Mesenchymal stem cell (in vitro differentiated cells and primary cell): ENCODE measurements at regions not wholly inside any gene's neighbourhood (a gene's known extent, or its start where the extent isn't known, plus 50 kb on each side); places are given as distances from the start of the nearest gene placed in this dataset.

Experiments used
- DNase-seq: peaks from one replicate; pipeline ENCODE4 v3.0.0-alpha.2; 2013
- H2AFZ ChIP-seq: one replicate; pipeline ENCODE4 v1.6.1; 2013; ENCODE audit warnings: low read depth, mild to moderate bottlenecking, control low read depth, inconsistent platforms, low read length, moderate library complexity
- H2AK5ac ChIP-seq: 2 replicates; pipeline ENCODE4 v1.6.1; 2013; ENCODE audit warnings: low read length, moderate library complexity, mild to moderate bottlenecking, inconsistent platforms; ENCODE audit not compliant: severe bottlenecking
- H2BK120ac ChIP-seq: one replicate; pipeline ENCODE4 v1.6.1; 2013; ENCODE audit warnings: low read depth, mild to moderate bottlenecking, inconsistent platforms, low read length, moderate library complexity
- H2BK12ac ChIP-seq, 2 experiments: one replicate each; pipeline ENCODE4 v1.6.1; 2013; ENCODE audit warnings: inconsistent platforms in 2 of 2, low read length in 2 of 2, mild to moderate bottlenecking in 2 of 2, moderate library complexity in 2 of 2, control low read depth in 1 of 2
- H2BK15ac ChIP-seq: one replicate; pipeline ENCODE4 v1.6.1; 2013; ENCODE audit warnings: mild to moderate bottlenecking, low read depth, inconsistent platforms; ENCODE audit not compliant: poor library complexity, severe bottlenecking
- H2BK5ac ChIP-seq: 2 replicates; pipeline ENCODE4 v1.6.1; 2013; ENCODE audit warnings: low read depth, mild to moderate bottlenecking, low read length, control low read depth, inconsistent platforms; ENCODE audit not compliant: poor library complexity, severe bottlenecking
- H3K14ac ChIP-seq, 2 experiments: one replicate each; pipeline ENCODE4 v1.6.1; 2013; ENCODE audit warnings: inconsistent platforms in 2 of 2, low read length in 2 of 2, control low read depth in 1 of 2, mild to moderate bottlenecking in 1 of 2, moderate library complexity in 1 of 2
- H3K18ac ChIP-seq, 2 experiments: one replicate each; pipeline ENCODE4 v1.6.1; 2013; ENCODE audit warnings: inconsistent platforms in 2 of 2, low read length in 2 of 2, control low read depth in 1 of 2, low read depth in 1 of 2, mild to moderate bottlenecking in 1 of 2
- H3K23ac ChIP-seq, 2 experiments: one replicate each; pipeline ENCODE4 v1.6.1; 2013; ENCODE audit warnings: inconsistent platforms in 2 of 2, low read length in 2 of 2, mild to moderate bottlenecking in 2 of 2, moderate library complexity in 2 of 2, control low read depth in 1 of 2
- H3K27ac ChIP-seq: 2 replicates; pipeline ENCODE4 v1.5.1; 2013; ENCODE audit warnings: mild to moderate bottlenecking, moderate library complexity, low read length, control low read depth, inconsistent platforms; ENCODE audit not compliant: poor library complexity, severe bottlenecking
- H3K27me3 ChIP-seq, 2 experiments: 2 replicates each; pipeline versions ENCODE4 v1.6.1 to v1.7.0; 2013; ENCODE audit warnings: low read length in 2 of 2, mild to moderate bottlenecking in 2 of 2, moderate library complexity in 2 of 2, control low read depth in 1 of 2, inconsistent platforms in 1 of 2; ENCODE audit not compliant: control insufficient read depth in 1 of 2, insufficient read depth in 1 of 2
- H3K36me3 ChIP-seq, 2 experiments: 2 replicates each; pipeline versions ENCODE4 v1.6.1 to v1.7.0; 2013; ENCODE audit warnings: low read length in 2 of 2, control low read depth in 1 of 2, inconsistent platforms in 1 of 2, low read depth in 1 of 2, mild to moderate bottlenecking in 1 of 2; ENCODE audit not compliant: insufficient read depth in 2 of 2, control insufficient read depth in 1 of 2
- H3K4ac ChIP-seq, 2 experiments: one replicate each; pipeline ENCODE4 v1.6.1; 2013; ENCODE audit warnings: inconsistent platforms in 2 of 2, low read length in 2 of 2, mild to moderate bottlenecking in 2 of 2, moderate library complexity in 2 of 2, control low read depth in 1 of 2, low read depth in 1 of 2
- H3K4me1 ChIP-seq: 2 replicates; pipeline ENCODE4 v1.6.1; 2013; ENCODE audit warnings: low read depth, low read length, control low read depth; ENCODE audit not compliant: control insufficient read depth, insufficient read depth
- H3K4me2 ChIP-seq: 2 replicates; pipeline ENCODE4 v1.6.1; 2013; ENCODE audit warnings: low read length, mild to moderate bottlenecking, inconsistent platforms; ENCODE audit not compliant: poor library complexity, severe bottlenecking
- H3K4me3 ChIP-seq, 2 experiments: 2 replicates each; pipeline versions ENCODE4 v1.5.1 to v1.7.0; 2013; ENCODE audit warnings: low read length in 2 of 2, mild to moderate bottlenecking in 2 of 2, control low read depth in 1 of 2, low read depth in 1 of 2; ENCODE audit not compliant: insufficient read depth in 1 of 2
- H3K79me1 ChIP-seq: replicated peaks from 2 replicates; pipeline ENCODE4 v1.6.1; 2013; ENCODE audit warnings: mild to moderate bottlenecking, control low read depth, low read length, inconsistent platforms; ENCODE audit not compliant: poor library complexity, severe bottlenecking
- H3K9ac ChIP-seq: 2 replicates; pipeline ENCODE4 v1.7.0; 2013; ENCODE audit warnings: mild to moderate bottlenecking, low read length, moderate library complexity
- H3K9me3 ChIP-seq: 2 replicates; pipeline ENCODE4 v1.7.0; 2013; ENCODE audit warnings: mild to moderate bottlenecking, low read length; ENCODE audit not compliant: control insufficient read depth
- H4K8ac ChIP-seq: one replicate; pipeline ENCODE4 v1.6.1; 2013; ENCODE audit warnings: inconsistent platforms, mild to moderate bottlenecking, low read length, moderate library complexity
- H4K91ac ChIP-seq: one replicate; pipeline ENCODE4 v1.6.1; 2013; ENCODE audit warnings: mild to moderate bottlenecking, low read length, inconsistent platforms
- whole genome bisulfite sequencing: methylation state at CpG from one replicate; pipeline ENCODE4 v1.1.7; 2013; ENCODE audit warnings: mixed read lengths; 5-methylcytosine and 5-hydroxymethylcytosine counted together

- Histone ChIP-seq H2BK120ac (no peak overlapping the region), H3K27ac (no peak overlapping the region), H3K4me3 (no peak overlapping the region), H3K4me2 (no peak overlapping the region), H2BK15ac (no peak overlapping the region), H2BK5ac (no peak overlapping the region), H3K9me3 (peaks cover 30% of the 10 kb centered on the region), H3K18ac (no peak overlapping the region), H2AFZ (no peak overlapping the region), H3K4me1 (no peaks in the 10 kb centered on the region), H3K4ac (no peak overlapping the region), H2AK5ac (no peak overlapping the region), H3K79me1 (no peaks in the 10 kb centered on the region), H4K91ac (no peak overlapping the region), H3K36me3 (no peaks in the 10 kb centered on the region), H4K8ac (no peak overlapping the region), H3K23ac (no peak overlapping the region), H3K14ac (no peak overlapping the region), H3K27me3 (no peaks in the 10 kb centered on the region), H2BK12ac (no peak overlapping the region), H3K9ac (no peak overlapping the region)
- no peak for DNase-seq
- WGBS = no CpG with 5 or more reads among the region's 2 CpGs
These were observed 1631.3 kb downstream of the DPP10 start for GRCh38 chr2:116073731-116074130.

- Histone ChIP-seq H2AK5ac (no peak overlapping the region), H2AFZ (no peak overlapping the region), H3K27ac (no peak overlapping the region), H3K4ac (no peak overlapping the region), H2BK15ac (no peak overlapping the region), H4K8ac (no peak overlapping the region), H3K27me3 (no peaks in the 10 kb centered on the region), H2BK120ac (no peak overlapping the region), H3K4me1 (no peaks in the 10 kb centered on the region), H3K18ac (no peak overlapping the region), H3K14ac (no peak overlapping the region), H3K36me3 (no peaks in the 10 kb centered on the region), H4K91ac (no peak overlapping the region), H2BK12ac (no peak overlapping the region), H3K9ac (no peak overlapping the region), H2BK5ac (no peak overlapping the region), H3K79me1 (no peaks in the 10 kb centered on the region), H3K4me3 (no peak overlapping the region), H3K23ac (no peak overlapping the region), H3K4me2 (no peak overlapping the region), H3K9me3 (peaks cover 30% of the 10 kb centered on the region)
- no peak for DNase-seq
- WGBS = 77% methylated on average over 4 of the region's 4 CpGs
These were observed 1631.7 kb downstream of the DPP10 start for GRCh38 chr2:116074161-116074560.

DNA sequence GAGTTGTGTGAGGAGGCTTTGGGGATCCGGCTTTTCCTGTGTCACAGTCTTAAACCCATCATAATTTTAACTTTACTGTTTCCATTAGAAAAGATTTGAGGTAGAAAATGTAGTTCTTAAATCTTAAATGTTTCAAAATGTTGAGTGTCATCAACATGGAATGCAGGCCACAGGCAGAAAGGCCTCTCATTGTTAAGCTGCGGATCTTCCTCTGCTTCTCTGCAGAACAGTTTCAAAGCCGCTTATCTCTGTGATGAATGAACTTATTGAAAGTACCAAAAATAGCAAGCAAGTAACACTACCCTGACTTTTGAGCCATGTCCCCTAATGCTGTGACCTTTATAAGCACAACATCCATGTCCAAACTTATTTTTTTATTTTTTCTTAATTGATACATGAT lies 1645.8 kb downstream of the DPP10 start:
- H3K27me3 ChIP-seq = no peaks in the 10 kb centered on the region
- H3K14ac ChIP-seq = no peak overlapping the region
- no peak overlapping the region for H2AFZ ChIP-seq
- WGBS = 92% methylated on average over 2 of the region's 3 CpGs
- peaks cover 26% of the 10 kb centered on the region for H3K9me3 ChIP-seq
- no peak overlapping the region for H3K4me3 ChIP-seq
- no peak overlapping the region for H3K4me2 ChIP-seq
- H3K79me1 ChIP-seq = no peaks in the 10 kb centered on the region
- H2AK5ac ChIP-seq = no peak overlapping the region
- H2BK120ac ChIP-seq = no peak overlapping the region
- H2BK5ac ChIP-seq = no peak overlapping the region
- H3K36me3 ChIP-seq = no peaks in the 10 kb centered on the region
- H3K4ac ChIP-seq = no peak overlapping the region
- no peak overlapping the region for H4K91ac ChIP-seq
- no peak overlapping the region for H4K8ac ChIP-seq
- no peak overlapping the region for H2BK12ac ChIP-seq
- no peak overlapping the region for H3K23ac ChIP-seq
- H3K9ac ChIP-seq = no peak overlapping the region
- no peak for DNase-seq
- no peaks in the 10 kb centered on the region for H3K4me1 ChIP-seq
- H2BK15ac ChIP-seq = no peak overlapping the region
- no peak overlapping the region for H3K18ac ChIP-seq
- H3K27ac ChIP-seq = no peak overlapping the region

DNA sequence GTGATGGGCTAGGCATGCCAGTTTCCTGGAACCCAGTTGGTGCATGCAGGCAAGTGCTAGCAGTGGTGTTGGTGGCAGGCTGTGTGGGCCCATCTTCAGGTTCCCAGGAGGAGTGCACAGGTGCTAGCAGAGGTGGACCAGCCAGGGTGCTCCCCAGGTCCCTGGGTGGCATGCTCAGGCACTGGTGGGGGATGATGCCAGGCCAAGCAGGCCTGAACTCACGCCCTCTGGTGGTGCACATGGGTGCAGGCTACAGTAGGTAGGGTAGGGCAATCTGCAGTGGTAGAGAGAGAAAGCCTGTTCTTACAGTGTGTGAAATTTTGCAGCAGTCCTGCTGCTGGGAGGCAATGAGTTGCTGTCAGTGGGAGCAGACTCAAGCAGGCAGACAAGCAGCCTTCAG lies 1651.8 kb downstream of the DPP10 start:
- no peaks in the 10 kb centered on the region for H3K79me1 ChIP-seq
- H2BK120ac ChIP-seq = no peak overlapping the region
- no peak overlapping the region for H3K9ac ChIP-seq
- peak overlapping the region; percentile 50 for H4K91ac ChIP-seq
- no peak overlapping the region for H2BK15ac ChIP-seq
- no peak for DNase-seq
- no peak overlapping the region for H3K18ac ChIP-seq
- H3K14ac ChIP-seq = no peak overlapping the region
- no peak overlapping the region for H3K4me3 ChIP-seq
- peaks cover 34% of the 10 kb centered on the region for H3K9me3 ChIP-seq
- H4K8ac ChIP-seq = peak overlapping the region; percentile 41
- H3K4me2 ChIP-seq = no peak overlapping the region
- no peaks in the 10 kb centered on the region for H3K27me3 ChIP-seq
- no peak overlapping the region for H2AK5ac ChIP-seq
- H2BK12ac ChIP-seq = peak overlapping the region in 1 of 2 experiments; percentile 11
- H3K36me3 ChIP-seq = no peaks in the 10 kb centered on the region
- H3K23ac ChIP-seq = no peak overlapping the region
- H3K27ac ChIP-seq = no peak overlapping the region
- 15% methylated on average over 1 of the region's 1 CpG for WGBS
- no peak overlapping the region for H2AFZ ChIP-seq
- H2BK5ac ChIP-seq = no peak overlapping the region
- H3K4me1 ChIP-seq = no peaks in the 10 kb centered on the region
- no peak overlapping the region for H3K4ac ChIP-seq
